ENCODE measurements at regions not wholly inside any gene's neighbourhood (a gene's known extent, or its start where the extent isn't known, plus 50 kb on each side); places are given as distances from the start of the nearest gene placed in this dataset.
A peak's percentile ranks its signal among the peaks of the same experiment; 100 is the strongest.

DNA sequence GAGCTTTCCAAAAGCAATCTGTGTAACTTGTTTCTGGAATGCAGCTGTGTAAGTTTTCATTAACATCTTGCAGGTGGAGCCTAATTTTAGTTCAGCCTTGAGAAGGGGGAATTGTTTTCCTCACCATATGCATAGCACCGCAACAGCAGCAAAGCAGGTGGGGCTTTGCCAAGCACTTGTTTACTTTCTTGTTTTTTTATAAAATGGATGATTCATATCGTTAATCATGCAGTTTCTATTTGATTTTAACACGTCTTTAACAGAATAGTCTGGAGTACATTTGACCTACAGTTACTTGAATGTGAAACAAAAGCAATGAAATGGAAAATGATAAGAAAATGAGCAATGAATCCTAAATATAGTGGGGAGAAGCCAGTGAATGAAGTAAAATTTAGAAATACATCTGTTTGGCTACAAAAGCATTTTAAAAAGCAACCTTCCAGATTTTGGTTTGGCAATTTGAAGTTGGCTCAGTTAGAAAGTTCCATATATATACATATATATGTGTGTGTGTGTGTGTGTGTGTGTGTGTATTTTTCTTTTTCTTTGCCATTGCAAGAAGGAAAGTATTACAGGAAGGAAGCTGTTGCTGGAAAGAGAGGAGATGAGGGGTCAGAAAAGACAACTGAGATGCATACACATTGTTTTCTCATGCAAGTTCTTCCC is 119.0 kb upstream of the ADGRL2 start:
- peaks cover 0 to 4% (median 0%) of the 10 kb centered on the region in 4 donors for H3K9me3 ChIP-seq (ENCODE audit: control insufficient read depth in 4 of 4, insufficient read depth in 3 of 4, low read length in 3 of 4)
- TF ChIP-seq, protein P1, sequence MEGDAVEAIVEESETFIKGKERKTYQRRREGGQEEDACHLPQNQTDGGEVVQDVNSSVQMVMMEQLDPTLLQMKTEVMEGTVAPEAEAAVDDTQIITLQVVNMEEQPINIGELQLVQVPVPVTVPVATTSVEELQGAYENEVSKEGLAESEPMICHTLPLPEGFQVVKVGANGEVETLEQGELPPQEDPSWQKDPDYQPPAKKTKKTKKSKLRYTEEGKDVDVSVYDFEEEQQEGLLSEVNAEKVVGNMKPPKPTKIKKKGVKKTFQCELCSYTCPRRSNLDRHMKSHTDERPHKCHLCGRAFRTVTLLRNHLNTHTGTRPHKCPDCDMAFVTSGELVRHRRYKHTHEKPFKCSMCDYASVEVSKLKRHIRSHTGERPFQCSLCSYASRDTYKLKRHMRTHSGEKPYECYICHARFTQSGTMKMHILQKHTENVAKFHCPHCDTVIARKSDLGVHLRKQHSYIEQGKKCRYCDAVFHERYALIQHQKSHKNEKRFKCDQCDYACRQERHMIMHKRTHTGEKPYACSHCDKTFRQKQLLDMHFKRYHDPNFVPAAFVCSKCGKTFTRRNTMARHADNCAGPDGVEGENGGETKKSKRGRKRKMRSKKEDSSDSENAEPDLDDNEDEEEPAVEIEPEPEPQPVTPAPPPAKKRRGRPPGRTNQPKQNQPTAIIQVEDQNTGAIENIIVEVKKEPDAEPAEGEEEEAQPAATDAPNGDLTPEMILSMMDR (IDR thresholded peaks at IDR 0.05; ENCODE audit: control extremely low read depth, extremely low read depth), result no peak
- peak in 2 of 3 donors; percentile 53 to 67 for DNase-seq
- no peak for ATAC-seq (ENCODE audit: insufficient read depth, low FRiP score)
- no peaks in the 10 kb centered on the region for H3K27me3 ChIP-seq (ENCODE audit: control insufficient read depth in 3 of 3, insufficient read depth in 3 of 3, low read length in 2 of 3)
- no peak overlapping the region for H3K4me3 ChIP-seq
- WGBS, 2 donors, result 30 to 48% methylated on average over 3 of the region's 3 CpGs
- no peak overlapping the region for H3K9ac ChIP-seq (ENCODE audit: insufficient read depth in 1 of 2, low read length in 2 of 2)
- no peaks in the 10 kb centered on the region for H3K36me3 ChIP-seq (ENCODE audit: control insufficient read depth in 4 of 4, insufficient read depth in 4 of 4, low read length in 4 of 4)
- peaks cover 4 to 30% (median 15%) of the 10 kb centered on the region in 5 donors for H3K4me1 ChIP-seq (ENCODE audit: control insufficient read depth in 5 of 5, insufficient read depth in 5 of 5, low read length in 5 of 5)
- H3K27ac ChIP-seq (ENCODE audit: low read depth in 1 of 2, low read length in 1 of 2), result no peak overlapping the region

GRCh38 chr1:81681114-81681513 is 119.6 kb upstream of the ADGRL2 start:
- H3K4me1 ChIP-seq (ENCODE audit: control insufficient read depth in 5 of 5, insufficient read depth in 5 of 5, low read length in 5 of 5), result peaks cover 4 to 30% (median 15%) of the 10 kb centered on the region in 5 donors
- peak in 1 of 3 donors; percentile 41 for DNase-seq
- no peak overlapping the region for H3K4me3 ChIP-seq
- 20 to 61% methylated on average over 2 of the region's 2 CpGs for WGBS, 2 donors
- peaks cover 0 to 4% (median 0%) of the 10 kb centered on the region in 4 donors for H3K9me3 ChIP-seq (ENCODE audit: control insufficient read depth in 4 of 4, insufficient read depth in 3 of 4, low read length in 3 of 4)
- H3K27ac ChIP-seq (ENCODE audit: low read depth in 1 of 2, low read length in 1 of 2), result no peak overlapping the region
- no peak overlapping the region for H3K9ac ChIP-seq (ENCODE audit: insufficient read depth in 1 of 2, low read length in 2 of 2)
- no peak for ATAC-seq (ENCODE audit: insufficient read depth, low FRiP score)
- TF ChIP-seq, protein P1 (IDR thresholded peaks at IDR 0.05; ENCODE audit: control extremely low read depth, extremely low read depth), result no peak
- H3K27me3 ChIP-seq (ENCODE audit: control insufficient read depth in 3 of 3, insufficient read depth in 3 of 3, low read length in 2 of 3), result no peaks in the 10 kb centered on the region
- no peaks in the 10 kb centered on the region for H3K36me3 ChIP-seq (ENCODE audit: control insufficient read depth in 4 of 4, insufficient read depth in 4 of 4, low read length in 4 of 4)

GRCh38 chr1:81679942-81680341 is 120.8 kb upstream of the ADGRL2 start:
- 59 to 76% methylated on average over 3 of the region's 3 CpGs for WGBS, 2 donors
- peak; percentile 62 to 84 (median 78) for DNase-seq
- TF ChIP-seq, protein P1 (IDR thresholded peaks at IDR 0.05; ENCODE audit: control extremely low read depth, extremely low read depth), result no peak
- H3K27ac ChIP-seq (ENCODE audit: low read depth in 1 of 2, low read length in 1 of 2), result no peak overlapping the region
- H3K4me1 ChIP-seq (ENCODE audit: control insufficient read depth in 5 of 5, insufficient read depth in 5 of 5, low read length in 5 of 5), result peaks cover 4 to 30% (median 15%) of the 10 kb centered on the region in 5 donors
- H3K9me3 ChIP-seq (ENCODE audit: control insufficient read depth in 4 of 4, insufficient read depth in 3 of 4, low read length in 3 of 4), result peaks cover 0 to 4% (median 0%) of the 10 kb centered on the region in 4 donors
- no peak overlapping the region for H3K4me3 ChIP-seq
- H3K36me3 ChIP-seq (ENCODE audit: control insufficient read depth in 4 of 4, insufficient read depth in 4 of 4, low read length in 4 of 4), result no peaks in the 10 kb centered on the region
- ATAC-seq (ENCODE audit: insufficient read depth, low FRiP score), result no peak
- no peaks in the 10 kb centered on the region for H3K27me3 ChIP-seq (ENCODE audit: control insufficient read depth in 3 of 3, insufficient read depth in 3 of 3, low read length in 2 of 3)
- no peak overlapping the region for H3K9ac ChIP-seq (ENCODE audit: insufficient read depth in 1 of 2, low read length in 2 of 2)

All from lung (tissue), 11 donors.